Renal cortical epithelial cell (primary cell): ENCODE measurements at regions not wholly inside any gene's neighbourhood (a gene's known extent, or its start where the extent isn't known, plus 50 kb on each side); places are given as distances from the start of the nearest gene placed in this dataset.

ENCODE experiments used
- DNase-seq: peaks from one replicate; pipeline ENCODE4 v3.0.0-alpha.2; 2011; ENCODE audit warnings: low read depth

DNA sequence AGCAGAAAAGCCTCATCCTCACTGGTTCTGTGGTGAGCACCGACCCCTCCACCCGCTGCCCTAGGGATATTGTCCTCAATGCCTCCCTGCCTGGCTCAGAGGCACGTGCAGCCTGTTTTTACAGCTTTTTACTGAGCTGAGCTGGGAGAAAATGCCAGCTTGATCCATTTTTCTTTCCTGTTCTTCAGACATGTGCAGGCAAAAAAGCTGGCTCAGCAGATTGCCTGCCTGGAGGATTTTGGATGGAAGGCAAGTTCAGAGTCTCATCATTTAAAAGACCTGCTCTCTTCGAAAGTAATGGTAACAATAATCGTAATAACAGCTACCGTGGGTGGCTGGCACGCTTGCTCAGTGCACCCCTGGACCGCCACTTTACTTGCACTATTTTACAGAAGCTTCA, 135.0 kb upstream of the SMIM23 start:
- DNase-seq = no peak

DNA sequence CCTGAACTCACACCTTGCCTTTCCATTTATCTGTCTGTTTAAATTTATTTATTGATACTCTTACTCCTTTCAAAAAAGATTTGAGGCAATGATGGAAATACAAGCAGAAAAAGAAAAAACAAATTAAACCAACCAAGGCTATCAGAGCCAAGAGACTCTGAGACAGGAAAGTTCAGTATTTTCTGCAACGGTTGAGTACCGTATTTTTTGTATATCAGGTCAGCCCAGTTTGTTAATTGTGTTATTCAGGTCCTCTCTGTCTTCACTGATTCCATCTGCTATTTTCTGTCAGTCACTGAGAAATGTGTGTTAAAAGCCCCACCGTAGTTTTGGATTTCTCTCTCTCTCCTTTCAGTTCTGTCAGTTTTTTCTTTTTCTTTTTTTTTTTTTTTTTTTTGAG, 134.5 kb upstream of the SMIM23 start:
- no peak for DNase-seq

DNA sequence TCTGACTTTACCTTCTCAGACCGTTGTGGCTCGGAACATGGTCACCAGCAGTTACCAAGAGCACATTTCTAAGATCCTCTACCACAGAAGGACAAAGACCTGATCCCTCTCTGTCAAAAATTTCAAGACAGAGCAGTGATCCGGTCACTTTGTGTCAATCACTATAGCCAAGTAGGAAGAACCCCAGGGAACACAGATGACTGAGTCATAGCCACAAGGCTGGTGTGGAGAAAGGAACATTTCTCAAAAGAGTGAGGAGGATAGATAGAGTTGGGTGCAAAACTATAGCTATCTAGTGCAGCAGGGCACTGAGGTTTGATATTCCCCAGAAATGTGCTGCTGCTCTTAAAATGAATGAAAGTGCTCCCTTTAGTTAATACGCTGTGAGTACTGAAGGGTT, 130.7 kb upstream of the SMIM23 start:
- no peak for DNase-seq

DNA sequence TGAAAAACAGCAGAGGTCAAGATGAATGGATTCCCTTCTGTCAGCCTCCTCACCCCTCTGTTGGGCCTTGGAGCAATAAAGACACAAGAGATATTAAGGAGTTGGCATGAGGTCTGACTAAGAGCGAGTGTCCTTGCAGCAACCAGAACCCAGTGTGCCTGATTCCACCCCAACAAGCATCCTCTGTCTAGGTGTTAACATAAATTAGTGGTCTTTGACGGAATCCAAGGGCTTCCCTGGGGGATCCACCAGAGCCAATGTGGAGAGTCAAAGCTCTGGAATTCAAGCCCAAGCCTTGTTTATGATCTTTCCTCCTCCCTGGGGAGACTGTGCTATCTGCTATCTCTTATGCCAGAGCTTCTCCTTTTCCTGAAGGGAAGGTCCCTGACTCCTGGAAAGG, 128.1 kb upstream of the SMIM23 start:
- no peak for DNase-seq

DNA sequence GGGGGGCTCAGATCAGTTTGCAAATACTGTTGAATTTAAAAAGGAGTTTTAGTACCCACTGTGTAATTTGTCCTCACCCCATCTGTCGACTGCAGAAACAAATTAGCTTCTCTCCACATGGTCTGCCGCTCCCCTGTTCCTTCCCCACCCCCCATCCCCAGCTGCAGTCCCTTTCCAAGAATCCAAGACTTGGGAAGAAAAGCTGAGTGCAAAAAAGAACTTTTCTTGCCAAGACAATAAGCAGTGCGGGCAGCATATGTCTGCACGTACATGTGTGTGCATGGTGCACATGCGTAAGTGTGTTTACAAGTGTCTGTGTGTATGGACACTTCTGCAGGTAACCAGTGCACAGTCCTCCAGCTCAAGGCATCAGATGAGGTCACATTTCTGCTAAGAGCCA, 125.7 kb upstream of the SMIM23 start:
- no peak for DNase-seq

DNA sequence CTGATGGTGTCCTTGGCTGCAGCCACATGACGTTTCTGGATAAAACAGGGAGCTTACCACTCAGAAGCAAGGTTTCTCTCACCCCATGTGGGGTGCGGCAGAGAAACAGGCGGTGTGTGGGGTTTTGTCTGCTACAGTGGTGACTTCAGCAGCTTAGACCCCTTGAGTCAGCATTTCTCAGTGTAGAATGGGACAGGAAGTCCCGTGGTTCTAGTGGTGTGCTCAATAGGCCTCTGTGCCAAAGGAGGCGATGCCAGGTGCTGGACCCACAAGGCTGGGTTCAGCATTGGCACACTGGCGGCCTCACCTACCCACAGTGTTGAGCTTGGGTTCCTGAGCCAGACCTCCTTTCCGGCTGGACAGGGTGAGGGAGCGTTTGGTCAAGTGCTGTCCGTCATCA, 125.2 kb upstream of the SMIM23 start:
- no peak for DNase-seq

DNA sequence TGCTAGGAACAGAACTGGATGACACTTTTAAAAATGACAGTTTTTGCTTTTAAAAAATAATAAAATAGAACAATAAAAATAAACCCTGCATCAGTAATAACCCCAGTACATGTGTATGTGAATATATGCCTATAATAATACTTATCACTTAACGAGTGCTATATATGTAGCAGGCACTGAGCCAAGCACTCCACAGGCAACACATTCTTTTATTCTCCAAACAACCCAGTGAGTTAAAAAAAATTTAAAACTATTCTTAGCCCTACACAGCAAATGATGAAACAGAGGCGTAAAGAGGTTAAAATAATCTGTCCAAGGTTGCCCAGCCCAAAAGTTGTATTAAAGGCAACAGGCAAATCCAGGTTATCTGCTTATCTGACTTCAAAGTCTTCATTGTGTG, 124.5 kb upstream of the SMIM23 start:
- DNase-seq = no peak

DNA sequence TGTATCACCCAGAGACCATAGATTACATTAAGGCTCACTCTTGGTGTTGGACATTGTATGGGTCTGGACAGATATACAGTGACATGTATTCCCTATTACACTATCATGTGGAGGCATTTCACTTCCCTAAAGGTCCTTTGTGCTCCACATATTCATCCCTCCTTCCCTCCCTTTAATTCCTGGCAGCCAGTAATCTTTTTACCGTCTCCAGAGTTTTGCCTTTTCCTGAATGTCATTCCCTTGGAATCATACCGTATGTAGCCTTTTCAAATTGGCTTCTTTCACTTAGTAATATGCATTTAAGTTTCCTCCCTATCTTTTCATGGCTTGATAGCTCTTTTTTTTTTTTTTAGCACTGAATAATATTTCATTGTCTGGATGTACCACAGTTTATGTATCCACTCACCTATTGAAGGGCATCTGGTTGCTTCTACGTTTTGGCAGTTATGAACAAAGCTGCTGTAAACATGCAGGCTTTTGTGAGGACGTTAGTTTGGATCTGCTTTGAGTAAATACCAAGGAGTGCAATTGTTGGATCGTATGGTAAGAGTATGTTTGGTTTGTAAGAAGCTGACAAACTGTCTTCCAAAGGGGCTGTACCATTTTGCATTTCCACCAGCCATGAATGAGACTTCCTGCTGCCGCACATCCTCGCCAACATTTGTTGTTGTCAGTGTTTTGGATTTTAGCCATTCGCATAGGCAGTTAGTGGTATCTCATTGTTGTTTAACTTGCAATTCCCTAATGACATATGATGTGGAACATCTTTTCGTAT, 122.1 kb upstream of the SMIM23 start:
- DNase-seq = no peak

DNA sequence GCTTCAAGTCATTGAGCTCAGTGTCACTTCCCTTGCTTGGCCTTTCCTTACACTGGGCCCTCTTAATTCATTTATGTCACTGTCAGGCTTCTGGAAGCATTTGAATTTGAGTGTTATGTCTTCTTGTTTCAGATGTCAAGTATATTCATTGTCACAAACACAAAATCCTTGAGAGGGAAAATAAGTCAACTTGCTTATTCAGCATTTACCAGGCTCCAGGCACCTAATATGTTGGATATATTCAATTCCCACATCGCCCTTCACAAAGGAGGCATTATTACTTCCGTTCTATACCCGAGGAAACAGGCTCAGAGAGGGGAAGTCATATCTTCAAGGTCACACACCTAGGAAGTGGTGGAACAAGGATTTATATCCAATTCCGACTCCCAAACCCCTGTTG, 121.1 kb upstream of the SMIM23 start:
- DNase-seq = no peak

DNA sequence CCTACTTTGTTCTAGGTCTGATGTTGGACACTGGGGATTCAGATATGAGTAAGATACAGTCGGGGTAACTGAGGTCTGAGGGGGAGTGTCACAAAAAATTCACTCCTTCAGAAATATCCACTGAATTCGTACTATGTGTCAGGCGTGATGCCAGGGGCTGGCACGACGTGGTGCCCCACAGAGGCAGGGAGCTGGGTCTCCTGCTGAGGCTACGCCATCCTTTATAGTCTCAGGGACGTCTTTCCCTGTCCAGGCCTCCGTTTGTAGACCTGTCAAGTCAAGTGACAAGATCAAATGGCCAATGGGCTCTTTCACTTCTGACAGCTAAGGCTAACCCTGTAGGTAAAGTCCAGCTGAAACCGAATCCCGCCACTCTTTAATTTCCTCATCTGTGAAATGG, 118.8 kb upstream of the SMIM23 start:
- DNase-seq = no peak

DNA sequence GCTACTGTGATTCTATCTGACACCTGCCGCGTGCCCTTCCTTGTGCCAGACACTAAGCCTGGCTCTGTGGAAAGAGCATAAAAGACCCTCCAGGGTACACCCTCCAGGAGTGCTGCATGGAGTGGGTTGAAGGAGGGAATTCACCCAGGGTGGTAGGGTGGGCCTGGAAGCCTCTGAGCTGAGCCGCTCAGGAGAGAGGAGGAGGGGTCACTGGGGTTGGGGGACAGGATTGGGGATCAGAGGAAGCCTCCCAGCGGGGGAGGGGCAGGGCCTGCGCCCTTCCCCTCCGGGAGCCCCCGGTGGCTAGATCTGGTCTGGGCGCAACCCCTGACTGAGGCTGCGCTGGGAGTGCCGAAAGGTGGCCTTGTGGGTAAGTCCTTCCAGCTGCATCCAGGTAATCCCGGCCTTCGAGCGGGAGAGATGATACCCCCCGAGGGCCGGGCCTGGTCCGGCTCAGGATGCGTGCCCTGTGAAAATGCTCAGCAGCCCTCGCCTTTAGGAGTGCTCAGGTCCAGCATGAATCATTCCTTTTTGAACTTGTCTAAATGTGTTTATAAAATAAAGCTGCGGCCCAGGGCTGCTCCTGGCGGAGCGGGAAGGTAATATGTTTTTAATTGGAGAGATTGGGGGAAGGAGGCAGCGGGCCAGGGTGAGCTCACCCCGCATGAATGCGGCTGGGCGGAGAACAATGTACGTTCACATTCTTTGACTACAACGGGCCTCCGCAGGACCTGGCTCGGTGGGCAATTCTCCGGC, 118.1 kb upstream of the SMIM23 start:
- DNase-seq = peak; percentile 27

DNA sequence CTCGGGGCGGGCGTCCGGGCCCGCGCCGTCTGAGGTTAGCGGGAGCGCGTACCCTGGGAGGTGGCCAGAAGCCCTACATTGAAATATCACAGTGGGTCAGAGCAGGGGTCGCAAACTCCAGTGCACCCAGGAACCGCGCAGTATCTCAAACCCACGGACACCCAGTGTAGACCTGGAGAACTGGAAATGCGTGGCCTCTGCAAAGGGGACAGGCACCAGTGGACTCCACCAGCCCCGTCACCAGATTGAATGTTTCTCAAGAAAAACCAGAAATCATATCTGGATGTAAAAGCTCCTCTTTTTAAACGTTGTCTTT, 117.6 kb upstream of the SMIM23 start:
- no peak for DNase-seq

DNA sequence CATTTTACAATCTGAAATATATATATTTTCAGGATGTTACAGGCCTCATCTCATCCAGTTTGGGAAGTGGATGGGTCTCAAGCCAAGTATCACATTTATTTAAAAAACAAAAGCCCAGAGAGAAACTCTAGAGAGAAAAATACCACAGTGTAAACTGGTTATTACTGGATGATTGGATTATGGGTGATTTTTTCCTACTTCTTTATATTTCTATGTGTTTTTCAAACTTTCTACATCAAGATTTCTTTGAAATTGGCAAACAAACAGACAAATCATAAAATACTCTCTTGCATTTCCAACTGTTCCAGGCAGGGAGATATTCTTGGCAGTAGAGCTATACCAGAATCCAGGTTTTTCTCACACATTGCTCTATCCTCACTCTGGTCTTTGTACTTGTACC, 116.0 kb upstream of the SMIM23 start:
- DNase-seq = no peak

DNA sequence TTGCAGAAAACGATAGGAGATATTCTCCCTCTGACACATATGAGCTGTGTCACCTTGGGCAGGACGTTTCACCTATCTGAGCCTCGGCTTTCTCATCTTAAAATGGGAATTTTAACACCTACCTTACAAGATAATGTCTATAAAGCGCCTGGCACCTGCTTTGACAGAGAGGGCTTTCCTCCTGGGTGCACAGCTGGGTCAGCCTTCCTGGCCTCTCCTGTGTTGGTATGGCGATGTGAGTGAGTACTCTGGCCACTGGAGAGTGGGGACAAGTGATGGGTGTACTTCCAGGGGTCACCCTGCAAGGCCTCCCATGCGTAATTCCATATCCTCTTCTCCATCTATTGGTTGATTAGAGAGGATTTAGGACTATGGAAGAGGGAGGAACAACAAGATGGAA, 113.1 kb upstream of the SMIM23 start:
- no peak for DNase-seq

DNA sequence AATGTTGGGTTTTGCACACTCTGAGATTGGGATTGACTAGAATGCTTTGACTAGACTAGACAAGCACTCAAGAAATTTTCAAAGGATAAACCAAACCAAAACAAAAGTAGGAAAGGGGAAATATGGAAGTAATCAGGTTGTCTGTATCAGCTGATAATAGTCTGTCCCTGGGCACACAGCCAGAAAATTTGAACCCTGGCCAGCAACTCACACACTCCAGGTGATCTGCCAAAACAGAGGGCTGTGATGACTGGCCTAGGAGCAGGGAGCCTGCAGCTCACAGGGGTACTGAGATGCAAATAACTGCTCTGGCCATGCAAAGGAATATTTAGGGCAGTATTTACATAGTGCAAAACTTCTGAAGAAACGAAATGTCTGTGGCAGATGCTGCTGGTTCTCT, 112.3 kb upstream of the SMIM23 start:
- no peak for DNase-seq

DNA sequence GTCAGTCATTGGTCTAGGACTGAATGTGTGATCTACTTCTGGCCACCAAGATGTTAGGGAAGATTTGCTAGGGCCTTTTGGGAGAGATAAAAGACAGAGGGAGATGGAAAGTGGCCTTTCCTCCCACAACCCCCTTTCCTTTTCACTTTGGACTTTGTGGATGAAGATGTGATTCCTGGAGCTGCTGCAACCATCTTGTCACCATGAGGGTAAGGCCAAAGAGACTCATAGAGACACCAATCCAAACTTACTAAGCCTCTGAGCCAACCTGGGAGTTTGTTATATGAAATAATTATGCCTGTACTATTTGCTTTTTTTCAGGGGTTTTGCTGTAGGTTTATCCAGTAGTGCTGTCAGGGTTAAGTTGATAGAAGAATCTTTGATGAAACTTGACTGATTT, 111.8 kb upstream of the SMIM23 start:
- no peak for DNase-seq

DNA sequence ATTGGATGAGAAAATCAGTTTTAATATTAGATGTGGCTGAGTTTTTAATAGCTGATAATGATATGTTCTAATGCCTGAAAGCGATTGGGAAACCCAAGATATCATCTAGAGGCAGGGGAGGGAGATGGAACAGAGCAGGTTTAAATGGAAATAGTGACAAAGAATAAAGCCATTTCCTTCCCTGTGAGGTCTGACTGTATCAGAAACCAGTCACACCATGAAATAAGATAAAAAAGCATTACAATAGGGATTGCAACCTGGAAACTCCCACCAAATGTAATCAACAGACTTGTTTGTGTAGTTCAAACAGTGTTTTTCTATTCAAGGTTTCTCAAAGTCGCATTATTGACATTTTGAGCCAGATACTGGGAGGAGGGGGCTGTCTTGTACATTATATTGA, 110.1 kb upstream of the SMIM23 start:
- no peak for DNase-seq

DNA sequence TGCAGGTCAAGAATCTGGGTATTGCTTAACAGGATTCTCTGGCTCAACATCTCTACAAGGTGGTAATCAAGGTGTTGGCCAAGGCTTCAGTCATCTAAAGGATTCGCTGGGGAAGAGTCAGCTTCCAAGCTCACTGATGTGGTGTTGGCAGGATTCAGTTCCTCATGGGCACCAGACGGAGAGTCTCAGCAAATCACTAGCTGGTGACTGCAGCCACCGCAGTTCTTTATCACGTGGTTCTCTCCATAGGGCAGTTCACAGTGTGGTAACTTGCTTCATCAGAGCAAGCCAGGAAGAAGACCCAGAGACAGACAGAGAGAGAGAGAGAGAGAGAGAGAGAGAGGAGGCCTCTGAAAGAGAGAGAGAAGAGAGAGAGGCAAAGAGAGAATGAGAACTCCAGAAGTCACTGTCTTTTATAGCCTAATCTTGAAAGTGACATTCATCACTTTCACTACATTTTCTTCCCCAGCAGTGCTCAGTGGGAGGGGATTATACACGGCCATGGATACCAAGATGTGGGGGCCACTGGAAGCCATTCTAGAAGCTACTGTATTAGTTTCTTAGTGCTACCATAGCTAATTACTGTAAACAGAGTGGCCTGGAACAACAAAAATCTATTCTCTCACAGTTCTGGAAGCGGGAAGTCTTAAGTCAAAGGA, 109.2 kb upstream of the SMIM23 start:
- no peak for DNase-seq

DNA sequence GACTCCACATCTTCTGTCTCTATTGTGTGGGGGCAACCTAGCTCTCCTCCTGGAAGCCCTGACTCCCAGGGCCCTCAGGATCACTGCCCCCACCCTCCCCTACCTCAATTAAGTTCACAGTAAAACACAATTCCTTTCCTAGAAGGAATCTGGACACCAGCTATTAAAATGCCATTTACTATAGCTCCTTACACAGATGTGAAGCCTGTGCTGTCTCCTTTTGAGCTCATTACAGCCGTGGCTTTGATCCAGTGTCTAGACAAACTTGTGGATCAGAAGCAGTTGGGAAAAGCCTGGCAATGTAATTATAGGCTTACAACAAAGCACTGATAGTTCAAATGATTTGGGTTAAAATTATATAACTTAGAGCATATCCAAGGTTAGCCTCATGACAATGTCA, 107.0 kb upstream of the SMIM23 start:
- no peak for DNase-seq

DNA sequence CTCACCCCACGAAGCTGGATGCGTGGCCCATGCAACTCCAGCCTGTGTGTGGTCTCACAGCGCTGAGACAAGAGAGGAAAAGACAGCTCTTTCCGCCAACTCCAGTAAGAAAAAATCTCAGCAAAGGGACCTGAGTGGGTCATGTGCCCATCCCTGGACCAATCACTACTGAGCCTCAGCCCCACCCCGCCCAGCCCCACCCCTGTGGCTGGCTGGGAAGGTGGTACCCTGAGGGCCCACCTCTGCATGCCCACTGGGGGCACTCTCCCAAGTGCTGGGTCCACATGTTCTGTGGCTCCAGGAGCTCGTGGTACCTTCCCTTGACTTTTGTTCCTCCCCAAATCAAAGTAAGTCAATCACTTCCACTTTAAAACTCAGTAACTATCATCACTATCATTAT, 105.1 kb upstream of the SMIM23 start:
- no peak for DNase-seq

DNA sequence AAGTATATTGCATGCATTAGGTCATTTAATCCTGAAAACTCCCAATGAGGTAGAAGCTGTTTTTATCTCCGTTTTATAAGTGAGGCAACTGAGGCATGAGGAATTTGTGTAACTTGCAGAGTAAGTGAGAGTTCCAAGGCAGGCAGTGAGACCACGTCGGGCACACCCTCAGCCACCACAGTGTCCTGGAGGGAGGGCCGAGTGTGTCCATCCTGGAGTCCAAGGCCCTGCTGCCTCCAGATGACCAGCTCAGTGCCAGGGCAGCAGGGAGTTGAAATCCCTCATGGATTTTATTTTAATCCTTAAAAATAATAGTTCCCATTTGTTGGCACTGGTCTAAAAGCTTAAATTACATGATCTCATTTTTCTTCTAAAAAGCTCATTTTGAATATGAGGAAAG, 104.6 kb upstream of the SMIM23 start:
- DNase-seq = no peak

DNA sequence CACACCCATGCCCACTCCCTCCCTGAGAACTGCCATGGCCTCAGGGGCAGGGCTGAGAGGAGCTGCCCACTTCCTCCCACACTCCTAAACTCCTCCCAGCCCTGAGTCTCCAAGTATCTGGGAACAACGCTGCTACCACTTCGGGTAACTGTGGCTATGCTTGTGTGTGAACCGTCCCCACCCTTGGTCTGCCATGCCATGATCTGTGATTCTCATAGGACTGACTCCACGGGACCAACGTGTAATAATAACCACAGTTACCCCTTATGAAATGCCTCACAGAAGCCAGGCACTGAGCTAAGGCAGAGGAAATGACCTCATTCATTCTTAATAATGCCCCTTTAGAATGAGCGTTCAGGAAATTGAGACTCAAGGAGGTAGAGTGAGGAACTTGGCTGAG, 103.9 kb upstream of the SMIM23 start:
- DNase-seq = no peak

DNA sequence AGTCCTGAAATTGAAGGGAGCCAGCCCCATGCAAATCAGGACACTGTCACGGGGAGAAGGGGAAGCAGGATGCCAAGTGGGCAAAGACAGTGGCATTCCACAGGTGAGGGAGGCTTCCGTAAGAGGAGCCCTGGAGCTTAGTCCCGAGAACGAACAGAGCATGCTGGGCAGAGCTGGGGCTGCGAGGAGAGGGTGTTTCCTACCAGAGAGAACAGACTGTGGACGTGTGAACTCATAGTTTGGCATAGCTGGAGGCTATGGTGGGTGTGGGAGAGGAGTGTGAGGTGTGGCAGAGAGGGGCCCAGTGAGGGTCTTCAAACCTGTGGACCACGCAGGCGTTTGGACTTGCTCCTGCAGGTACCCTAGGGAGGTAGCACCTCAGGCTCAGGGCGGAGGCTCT, 102.8 kb upstream of the SMIM23 start:
- no peak for DNase-seq
